NB4 (cell line): ENCODE measurements at regions not wholly inside any gene's neighbourhood (a gene's known extent, or its start where the extent isn't known, plus 50 kb on each side); places are given as distances from the start of the nearest gene placed in this dataset.

Experiments used
- POLR2A ChIP-seq: IDR thresholded peaks from 2 replicates; pipeline ENCODE4 v1.6.1; 2011; ENCODE audit warnings: mild to moderate bottlenecking; ENCODE audit not compliant: insufficient read length; ENCODE audit errors: extremely low read depth
- TF ChIP-seq, protein P1 (sequence below): IDR thresholded peaks from one replicate; pipeline ENCODE4 v1.5.1; 2012; ENCODE audit warnings: low read depth, low read length

DNA sequence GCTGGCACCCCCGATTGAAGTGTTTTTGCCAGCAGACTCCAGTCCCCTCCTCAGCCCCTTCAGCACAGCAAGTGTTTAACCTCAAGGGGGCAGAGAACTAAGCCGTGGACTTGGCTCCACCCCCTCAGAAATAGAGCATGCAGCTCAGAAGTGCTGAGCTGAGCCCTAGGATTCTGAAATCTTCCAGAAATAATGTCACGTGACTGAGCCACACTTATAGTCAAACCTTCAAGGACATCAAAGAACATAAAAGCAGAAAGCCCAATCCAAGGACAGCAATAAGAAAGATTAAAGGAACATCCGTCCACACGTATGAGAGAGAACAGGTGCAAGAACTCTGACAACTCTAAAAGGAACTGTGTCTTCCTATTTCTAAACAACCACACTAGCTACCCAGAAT, 317.7 kb upstream of the LRFN5 start:
- no peak for TF ChIP-seq POLR2A
- TF ChIP-seq, protein P1, sequence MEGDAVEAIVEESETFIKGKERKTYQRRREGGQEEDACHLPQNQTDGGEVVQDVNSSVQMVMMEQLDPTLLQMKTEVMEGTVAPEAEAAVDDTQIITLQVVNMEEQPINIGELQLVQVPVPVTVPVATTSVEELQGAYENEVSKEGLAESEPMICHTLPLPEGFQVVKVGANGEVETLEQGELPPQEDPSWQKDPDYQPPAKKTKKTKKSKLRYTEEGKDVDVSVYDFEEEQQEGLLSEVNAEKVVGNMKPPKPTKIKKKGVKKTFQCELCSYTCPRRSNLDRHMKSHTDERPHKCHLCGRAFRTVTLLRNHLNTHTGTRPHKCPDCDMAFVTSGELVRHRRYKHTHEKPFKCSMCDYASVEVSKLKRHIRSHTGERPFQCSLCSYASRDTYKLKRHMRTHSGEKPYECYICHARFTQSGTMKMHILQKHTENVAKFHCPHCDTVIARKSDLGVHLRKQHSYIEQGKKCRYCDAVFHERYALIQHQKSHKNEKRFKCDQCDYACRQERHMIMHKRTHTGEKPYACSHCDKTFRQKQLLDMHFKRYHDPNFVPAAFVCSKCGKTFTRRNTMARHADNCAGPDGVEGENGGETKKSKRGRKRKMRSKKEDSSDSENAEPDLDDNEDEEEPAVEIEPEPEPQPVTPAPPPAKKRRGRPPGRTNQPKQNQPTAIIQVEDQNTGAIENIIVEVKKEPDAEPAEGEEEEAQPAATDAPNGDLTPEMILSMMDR: no peak
